Right lobe of liver (tissue), 4 donors: ENCODE measurements at regions not wholly inside any gene's neighbourhood (a gene's known extent, or its start where the extent isn't known, plus 50 kb on each side); places are given as distances from the start of the nearest gene placed in this dataset.

Source experiments
- CTCF ChIP-seq, 4 donors: fragments of 200-600 bp in 3 of 4; fragments of 450-650 bp in 1 of 4; IDR thresholded peaks; one replicate each; pipeline versions ENCODE4 v1.5.1 to v1.8.0; 2016 to 2022; ENCODE audit warnings: antibody characterized with exemption in 4 of 4, mild to moderate bottlenecking in 2 of 4
- POLR2A ChIP-seq: fragments of 450-650 bp; IDR thresholded peaks from one replicate; pipeline ENCODE4 v1.6.1; 2017; ENCODE audit warnings: antibody characterized with exemption, mild to moderate bottlenecking
- donor health status: DM: no; HTN: no; CAD: no.
- donor health status: DM: no; HTN: no; CAD: no.
- donor health status: DM: no; HTN: yes; CAD: no.

- TF ChIP-seq CTCF (IDR thresholded peaks at IDR 0.05) (no peak), POLR2A (no peak)
These were observed 69.0 kb downstream of the SEC61G start for GRCh38 chr7:54690050-54690443.
